HCT116 (cell line): ENCODE measurements at regions not wholly inside any gene's neighbourhood (a gene's known extent, or its start where the extent isn't known, plus 50 kb on each side); places are given as distances from the start of the nearest gene placed in this dataset.

ENCODE experiments used
- ATAC-seq: fragments of 200-7000 bp; cut with Tn5 transposase; 2 replicates; pipeline ENCODE4 v1.9.1; 2020; ENCODE audit warnings: mild to moderate bottlenecking, moderate library complexity
- BruUV-seq: library from RNA; stranded (reverse); fragments of 400-500 nt; replicated peaks from 2 replicates; lab custom pipeline; 2021; lab: Mats Ljungman, UMichigan
- CTCF ChIA-PET: fragments of 300-600 bp; sonication (Branson Sonifier 250); formaldehyde crosslinking; loops from one replicate; lab custom pipeline; 2021; ENCODE audit warnings: antibody characterized with exemption; lab: Charles Lee
- POLR2A ChIA-PET: fragments of 300-600, 350-600 bp; sonication (Branson Sonifier 250); formaldehyde crosslinking; loops from one replicate; lab custom pipeline; 2021; ENCODE audit warnings: antibody characterized with exemption; lab: Charles Lee
- RAD21 ChIA-PET, 2 experiments: fragments of 300-600 bp; sonication (Branson Sonifier 250); formaldehyde crosslinking; loops; one replicate each; lab custom pipeline; 2023; ENCODE audit warnings: low total read pairs in 2 of 2; ENCODE audit not compliant: uncharacterized antibody in 2 of 2, unreplicated experiment in 2 of 2, low non-redundant PET in 1 of 2; lab: Charles Lee
- DNase-seq: peaks from one replicate; pipeline ENCODE4 v3.0.0-alpha.2; 2010; ENCODE audit warnings: low read depth, low spot score
- H2AFZ ChIP-seq: fragments of 200-600 bp; shearing (Covaris generic), sonication (generic); 2 replicates; pipeline ENCODE4 v1.6.1; 2017; ENCODE audit warnings: low read depth, mixed run types, mixed read lengths, antibody characterized with exemption, low read length; ENCODE audit not compliant: poor library complexity, severe bottlenecking
- H3K27ac ChIP-seq: 2 replicates; pipeline ENCODE4 v1.5.1; 2012; ENCODE audit warnings: low read depth, low read length
- H3K27me3 ChIP-seq: fragments of 200-600 bp; sonication (generic); 2 replicates; pipeline ENCODE4 v1.6.1; 2016; ENCODE audit warnings: mixed run types, low read length, mixed read lengths; ENCODE audit not compliant: insufficient read depth
- H3K36me3 ChIP-seq, 2 experiments: fragments of 200-500 bp in 1 of 2; fragments of 200-600 bp in 1 of 2; sonication (Bioruptor generic) in 1 of 2; sonication (generic) in 1 of 2; 2 replicates each; pipeline versions ENCODE4 v1.5.1 to v1.6.1; 2014 to 2016; ENCODE audit warnings: low read length in 2 of 2, inconsistent platforms in 1 of 2, mixed read lengths in 1 of 2, mixed run types in 1 of 2; ENCODE audit not compliant: insufficient read depth in 2 of 2, control insufficient read depth in 1 of 2
- H3K4me1 ChIP-seq, 2 experiments: fragments of 200-600 bp in 1 of 2; sonication (generic) in 1 of 2; 2 replicates each; pipeline versions ENCODE4 v1.5.1 to v1.6.1; 2012 to 2017; ENCODE audit warnings: low read length in 2 of 2, inconsistent platforms in 1 of 2, mild to moderate bottlenecking in 1 of 2, mixed read lengths in 1 of 2, mixed run types in 1 of 2, moderate library complexity in 1 of 2; ENCODE audit not compliant: insufficient read depth in 2 of 2, control insufficient read depth in 1 of 2
- H3K4me2 ChIP-seq: fragments of 200-600 bp; sonication (generic); 2 replicates; pipeline ENCODE4 v1.6.1; 2017; ENCODE audit warnings: mixed run types, low read length, mixed read lengths
- H3K4me3 ChIP-seq, 2 experiments: fragments of 200-600 bp in 1 of 2; sonication (generic) in 1 of 2; replicated peaks in 1 of 2; 2 replicates each; pipeline ENCODE4 v1.5.1; 2011 to 2016; ENCODE audit warnings: low read length in 2 of 2, control low read depth in 1 of 2, low read depth in 1 of 2, mild to moderate bottlenecking in 1 of 2, mixed read lengths in 1 of 2, mixed run types in 1 of 2
- H3K79me2 ChIP-seq: fragments of 200-600 bp; sonication (generic); 2 replicates; pipeline ENCODE4 v1.6.1; 2017; ENCODE audit warnings: mild to moderate bottlenecking, mixed run types, low read length, moderate library complexity, mixed read lengths; ENCODE audit not compliant: insufficient read depth
- H3K9ac ChIP-seq: fragments of 200-600 bp; sonication (generic); 2 replicates; pipeline ENCODE4 v1.6.1; 2016; ENCODE audit warnings: low read length, mixed read lengths
- H3K9me2 ChIP-seq: fragments of 200-600 bp; sonication (generic), shearing (Covaris generic); 2 replicates; pipeline ENCODE4 v1.6.1; 2017; ENCODE audit warnings: mixed run types, mild to moderate bottlenecking, moderate library complexity; ENCODE audit not compliant: insufficient read depth
- H3K9me3 ChIP-seq, 2 experiments: fragments of 200-500 bp in 1 of 2; fragments of 200-600 bp in 1 of 2; sonication (Bioruptor generic) in 1 of 2; sonication (generic) in 1 of 2; 2 replicates each; pipeline ENCODE4 v1.6.1; 2014 to 2017; ENCODE audit warnings: low read length in 2 of 2, mixed read lengths in 2 of 2, inconsistent platforms in 1 of 2, low read depth in 1 of 2, mild to moderate bottlenecking in 1 of 2, mixed run types in 1 of 2, moderate library complexity in 1 of 2; ENCODE audit not compliant: control insufficient read depth in 1 of 2, insufficient read depth in 1 of 2
- H4K20me1 ChIP-seq: fragments of 200-600 bp; sonication (generic), shearing (Covaris generic); 2 replicates; pipeline ENCODE4 v1.6.1; 2017; ENCODE audit warnings: mixed run types, mild to moderate bottlenecking, moderate library complexity; ENCODE audit not compliant: insufficient read depth
- CBX3 ChIP-seq: IDR thresholded peaks from 2 replicates; pipeline ENCODE4 v1.6.1; 2012; ENCODE audit warnings: low read depth
- CEBPB ChIP-seq: IDR thresholded peaks from 2 replicates; pipeline ENCODE4 v1.6.1; 2012; ENCODE audit warnings: low read depth
- ELF1 ChIP-seq: IDR thresholded peaks from 2 replicates; pipeline ENCODE4 v1.6.1; 2012; ENCODE audit warnings: low read depth, borderline replicate concordance
- EZH2 ChIP-seq: fragments of 200-600 bp; sonication (generic); IDR thresholded peaks from 2 replicates; pipeline ENCODE4 v1.6.1; 2017; ENCODE audit warnings: antibody characterized with exemption, mixed run types
- EZH2phosphoT487 ChIP-seq: fragments of 200-600 bp; IDR thresholded peaks from 2 replicates; pipeline ENCODE4 v1.6.1; 2018; ENCODE audit warnings: antibody characterized with exemption, borderline replicate concordance
- FOSL1 ChIP-seq: IDR thresholded peaks from 2 replicates; pipeline ENCODE4 v1.6.1; 2012; ENCODE audit warnings: low read depth
- JUND ChIP-seq: IDR thresholded peaks from 2 replicates; pipeline ENCODE4 v1.6.1; 2012
- POLR2A ChIP-seq: IDR thresholded peaks from 2 replicates; pipeline ENCODE4 v1.7.0; 2011; ENCODE audit warnings: borderline replicate concordance; ENCODE audit not compliant: insufficient read depth, insufficient read length; ENCODE audit errors: extremely low read depth
- POLR2AphosphoS5 ChIP-seq: IDR thresholded peaks from 2 replicates; pipeline ENCODE4 v1.6.1; 2011; ENCODE audit warnings: mild to moderate bottlenecking, low read depth, low read length, moderate library complexity
- SIN3A ChIP-seq: IDR thresholded peaks from 2 replicates; pipeline ENCODE4 v1.6.1; 2012; ENCODE audit warnings: low read depth
- SP1 ChIP-seq: IDR thresholded peaks from 2 replicates; pipeline ENCODE4 v1.6.1; 2012; ENCODE audit warnings: low read depth
- SRF ChIP-seq: IDR thresholded peaks from 2 replicates; pipeline ENCODE4 v1.6.1; 2012; ENCODE audit warnings: low read depth
- TCF7L2 ChIP-seq: IDR thresholded peaks from 2 replicates; pipeline ENCODE4 v1.7.0; 2011; ENCODE audit warnings: borderline replicate concordance, inconsistent platforms; ENCODE audit not compliant: insufficient read depth, insufficient read length; ENCODE audit errors: extremely low read depth
- YY1 ChIP-seq: IDR thresholded peaks from 2 replicates; pipeline ENCODE4 v1.6.1; 2011; ENCODE audit warnings: low read length, low read depth, moderate library complexity, mild to moderate bottlenecking; ENCODE audit not compliant: insufficient replicate concordance; ENCODE audit errors: extremely low read depth
- ZNF274 ChIP-seq: fragments of 200-500 bp; sonication (Bioruptor generic); IDR thresholded peaks from 2 replicates; pipeline ENCODE4 v1.6.1; 2014; ENCODE audit warnings: mild to moderate bottlenecking, low read depth, low read length, inconsistent platforms
- intact Hi-C: fragments of 100-400 bp; cut with micrococcal nuclease; formaldehyde crosslinking; loops from 2 replicates; pipeline ENCODE4 v1.10.0; 2022
- TF ChIP-seq, protein P1 (sequence below): IDR thresholded peaks from 2 replicates; pipeline ENCODE4 v1.6.1; 2012
- TF ChIP-seq, protein P2 (sequence below): IDR thresholded peaks from 2 replicates; pipeline ENCODE4 v1.6.1; 2011; ENCODE audit warnings: mild to moderate bottlenecking, low read length, moderate library complexity; ENCODE audit not compliant: insufficient replicate concordance; ENCODE audit errors: extremely low read depth
- TF ChIP-seq, protein P3 (sequence below), 3 experiments: fragments of 200-600 bp in 1 of 3; sonication (generic) in 1 of 3; IDR thresholded peaks in 2 of 3; conservative IDR thresholded peaks in 1 of 3; 2 replicates each; pipeline ENCODE4 v1.5.1; 2012 to 2017; ENCODE audit warnings: low read depth in 2 of 3, low read length in 2 of 3, antibody characterized with exemption in 1 of 3, borderline replicate concordance in 1 of 3, control low read depth in 1 of 3, mild to moderate bottlenecking in 1 of 3, mixed read lengths in 1 of 3, mixed run types in 1 of 3, moderate library complexity in 1 of 3; ENCODE audit not compliant: insufficient read depth in 1 of 3
- TF ChIP-seq, protein P4 (sequence below): IDR thresholded peaks from 2 replicates; pipeline ENCODE4 v1.6.1; 2012; ENCODE audit warnings: low read depth
- TF ChIP-seq, protein P5 (sequence below): IDR thresholded peaks from 2 replicates; pipeline ENCODE4 v1.6.1; 2012

DNA sequence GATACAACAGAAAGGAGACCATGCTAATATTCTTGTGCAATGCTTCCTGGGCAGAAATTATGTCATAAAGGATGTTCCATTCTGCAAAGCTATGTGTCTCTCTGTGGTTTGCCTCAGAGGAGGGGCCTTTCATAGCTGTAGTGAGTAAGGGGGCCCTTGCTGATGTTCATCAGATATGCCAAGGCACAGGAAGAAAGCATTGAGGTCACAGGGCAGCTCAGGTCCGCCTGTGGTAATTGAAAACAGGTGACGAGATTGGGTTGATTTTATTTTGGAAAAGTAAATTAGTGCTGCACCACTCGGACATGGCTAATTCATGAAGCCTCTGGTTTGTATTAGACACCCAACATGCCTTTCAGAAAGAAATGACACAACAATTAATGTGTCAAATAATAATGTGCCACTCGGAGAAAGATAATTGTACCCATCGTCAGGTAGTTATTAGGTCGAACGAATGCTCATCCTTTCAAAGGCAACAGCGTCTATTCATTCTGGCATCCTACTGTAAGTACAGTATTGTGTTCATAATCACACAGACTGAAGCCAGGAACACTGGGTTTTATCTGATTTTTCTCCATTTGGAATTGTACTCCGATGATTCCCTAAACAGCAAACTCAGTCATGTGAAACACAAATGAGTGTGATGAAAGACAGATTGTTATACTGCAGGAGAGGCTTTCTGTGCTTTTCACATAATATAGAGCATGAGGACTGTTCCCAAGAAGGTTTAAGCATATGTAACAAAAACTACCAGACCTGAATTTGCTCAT lies 421.6 kb upstream of the KLF12 start:
- ATAC-seq: no peak
- no peaks in the 10 kb centered on the region for H3K9me3 ChIP-seq
- POLR2A ChIA-PET: no interaction called here
- H3K36me3 ChIP-seq: no peaks in the 10 kb centered on the region
- RAD21 ChIA-PET: no interaction called here
- no peak overlapping the region for H3K9ac ChIP-seq
- no peaks in the 10 kb centered on the region for H3K9me2 ChIP-seq
- no peak overlapping the region for H3K27ac ChIP-seq
- BruUV-seq: no TSS peak
- H3K4me3 ChIP-seq: no peak overlapping the region
- H3K4me2 ChIP-seq: no peak overlapping the region
- no peaks in the 10 kb centered on the region for H3K4me1 ChIP-seq
- no peak overlapping the region for H2AFZ ChIP-seq
- CTCF ChIA-PET: no interaction called here
- intact Hi-C loops: no loop called here
- no peaks in the 10 kb centered on the region for H3K27me3 ChIP-seq
- DNase-seq: no peak
- TF ChIP-seq SIN3A: no peak
- TF ChIP-seq, protein P1, sequence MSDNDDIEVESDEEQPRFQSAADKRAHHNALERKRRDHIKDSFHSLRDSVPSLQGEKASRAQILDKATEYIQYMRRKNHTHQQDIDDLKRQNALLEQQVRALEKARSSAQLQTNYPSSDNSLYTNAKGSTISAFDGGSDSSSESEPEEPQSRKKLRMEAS: no peak
- TF ChIP-seq CBX3: no peak
- TF ChIP-seq POLR2AphosphoS5: no peak
- no peak for TF ChIP-seq POLR2A
- TF ChIP-seq TCF7L2: no peak
- TF ChIP-seq, protein P2, sequence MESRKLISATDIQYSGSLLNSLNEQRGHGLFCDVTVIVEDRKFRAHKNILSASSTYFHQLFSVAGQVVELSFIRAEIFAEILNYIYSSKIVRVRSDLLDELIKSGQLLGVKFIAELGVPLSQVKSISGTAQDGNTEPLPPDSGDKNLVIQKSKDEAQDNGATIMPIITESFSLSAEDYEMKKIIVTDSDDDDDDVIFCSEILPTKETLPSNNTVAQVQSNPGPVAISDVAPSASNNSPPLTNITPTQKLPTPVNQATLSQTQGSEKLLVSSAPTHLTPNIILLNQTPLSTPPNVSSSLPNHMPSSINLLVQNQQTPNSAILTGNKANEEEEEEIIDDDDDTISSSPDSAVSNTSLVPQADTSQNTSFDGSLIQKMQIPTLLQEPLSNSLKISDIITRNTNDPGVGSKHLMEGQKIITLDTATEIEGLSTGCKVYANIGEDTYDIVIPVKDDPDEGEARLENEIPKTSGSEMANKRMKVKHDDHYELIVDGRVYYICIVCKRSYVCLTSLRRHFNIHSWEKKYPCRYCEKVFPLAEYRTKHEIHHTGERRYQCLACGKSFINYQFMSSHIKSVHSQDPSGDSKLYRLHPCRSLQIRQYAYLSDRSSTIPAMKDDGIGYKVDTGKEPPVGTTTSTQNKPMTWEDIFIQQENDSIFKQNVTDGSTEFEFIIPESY: no peak
- no peak for TF ChIP-seq SRF
- TF ChIP-seq JUND: no peak
- TF ChIP-seq CEBPB: no peak
- no peak for TF ChIP-seq ZNF274
- TF ChIP-seq, protein P3, sequence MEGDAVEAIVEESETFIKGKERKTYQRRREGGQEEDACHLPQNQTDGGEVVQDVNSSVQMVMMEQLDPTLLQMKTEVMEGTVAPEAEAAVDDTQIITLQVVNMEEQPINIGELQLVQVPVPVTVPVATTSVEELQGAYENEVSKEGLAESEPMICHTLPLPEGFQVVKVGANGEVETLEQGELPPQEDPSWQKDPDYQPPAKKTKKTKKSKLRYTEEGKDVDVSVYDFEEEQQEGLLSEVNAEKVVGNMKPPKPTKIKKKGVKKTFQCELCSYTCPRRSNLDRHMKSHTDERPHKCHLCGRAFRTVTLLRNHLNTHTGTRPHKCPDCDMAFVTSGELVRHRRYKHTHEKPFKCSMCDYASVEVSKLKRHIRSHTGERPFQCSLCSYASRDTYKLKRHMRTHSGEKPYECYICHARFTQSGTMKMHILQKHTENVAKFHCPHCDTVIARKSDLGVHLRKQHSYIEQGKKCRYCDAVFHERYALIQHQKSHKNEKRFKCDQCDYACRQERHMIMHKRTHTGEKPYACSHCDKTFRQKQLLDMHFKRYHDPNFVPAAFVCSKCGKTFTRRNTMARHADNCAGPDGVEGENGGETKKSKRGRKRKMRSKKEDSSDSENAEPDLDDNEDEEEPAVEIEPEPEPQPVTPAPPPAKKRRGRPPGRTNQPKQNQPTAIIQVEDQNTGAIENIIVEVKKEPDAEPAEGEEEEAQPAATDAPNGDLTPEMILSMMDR (IDR thresholded peaks at IDR 0.05 in 2 of 3, conservative IDR thresholded peaks at IDR 0.05 in 1 of 3; ENCODE audit: borderline replicate concordance in 1 of 3, insufficient read depth in 1 of 3, low read depth in 2 of 3, low read length in 2 of 3): no peak
- no peak for TF ChIP-seq EZH2phosphoT487
- no peak for TF ChIP-seq EZH2
- TF ChIP-seq ELF1: no peak
- TF ChIP-seq, protein P4, sequence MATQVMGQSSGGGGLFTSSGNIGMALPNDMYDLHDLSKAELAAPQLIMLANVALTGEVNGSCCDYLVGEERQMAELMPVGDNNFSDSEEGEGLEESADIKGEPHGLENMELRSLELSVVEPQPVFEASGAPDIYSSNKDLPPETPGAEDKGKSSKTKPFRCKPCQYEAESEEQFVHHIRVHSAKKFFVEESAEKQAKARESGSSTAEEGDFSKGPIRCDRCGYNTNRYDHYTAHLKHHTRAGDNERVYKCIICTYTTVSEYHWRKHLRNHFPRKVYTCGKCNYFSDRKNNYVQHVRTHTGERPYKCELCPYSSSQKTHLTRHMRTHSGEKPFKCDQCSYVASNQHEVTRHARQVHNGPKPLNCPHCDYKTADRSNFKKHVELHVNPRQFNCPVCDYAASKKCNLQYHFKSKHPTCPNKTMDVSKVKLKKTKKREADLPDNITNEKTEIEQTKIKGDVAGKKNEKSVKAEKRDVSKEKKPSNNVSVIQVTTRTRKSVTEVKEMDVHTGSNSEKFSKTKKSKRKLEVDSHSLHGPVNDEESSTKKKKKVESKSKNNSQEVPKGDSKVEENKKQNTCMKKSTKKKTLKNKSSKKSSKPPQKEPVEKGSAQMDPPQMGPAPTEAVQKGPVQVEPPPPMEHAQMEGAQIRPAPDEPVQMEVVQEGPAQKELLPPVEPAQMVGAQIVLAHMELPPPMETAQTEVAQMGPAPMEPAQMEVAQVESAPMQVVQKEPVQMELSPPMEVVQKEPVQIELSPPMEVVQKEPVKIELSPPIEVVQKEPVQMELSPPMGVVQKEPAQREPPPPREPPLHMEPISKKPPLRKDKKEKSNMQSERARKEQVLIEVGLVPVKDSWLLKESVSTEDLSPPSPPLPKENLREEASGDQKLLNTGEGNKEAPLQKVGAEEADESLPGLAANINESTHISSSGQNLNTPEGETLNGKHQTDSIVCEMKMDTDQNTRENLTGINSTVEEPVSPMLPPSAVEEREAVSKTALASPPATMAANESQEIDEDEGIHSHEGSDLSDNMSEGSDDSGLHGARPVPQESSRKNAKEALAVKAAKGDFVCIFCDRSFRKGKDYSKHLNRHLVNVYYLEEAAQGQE: no peak
- TF ChIP-seq YY1: no peak
- no peak for TF ChIP-seq FOSL1
- no peak for TF ChIP-seq SP1
- TF ChIP-seq, protein P5, sequence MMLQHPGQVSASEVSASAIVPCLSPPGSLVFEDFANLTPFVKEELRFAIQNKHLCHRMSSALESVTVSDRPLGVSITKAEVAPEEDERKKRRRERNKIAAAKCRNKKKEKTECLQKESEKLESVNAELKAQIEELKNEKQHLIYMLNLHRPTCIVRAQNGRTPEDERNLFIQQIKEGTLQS: no peak
- no peaks in the 10 kb centered on the region for H4K20me1 ChIP-seq
- H3K79me2 ChIP-seq: no peaks in the 10 kb centered on the region
